ENCODE measurements at regions not wholly inside any gene's neighbourhood (a gene's known extent, or its start where the extent isn't known, plus 50 kb on each side); places are given as distances from the start of the nearest gene placed in this dataset.

DNA sequence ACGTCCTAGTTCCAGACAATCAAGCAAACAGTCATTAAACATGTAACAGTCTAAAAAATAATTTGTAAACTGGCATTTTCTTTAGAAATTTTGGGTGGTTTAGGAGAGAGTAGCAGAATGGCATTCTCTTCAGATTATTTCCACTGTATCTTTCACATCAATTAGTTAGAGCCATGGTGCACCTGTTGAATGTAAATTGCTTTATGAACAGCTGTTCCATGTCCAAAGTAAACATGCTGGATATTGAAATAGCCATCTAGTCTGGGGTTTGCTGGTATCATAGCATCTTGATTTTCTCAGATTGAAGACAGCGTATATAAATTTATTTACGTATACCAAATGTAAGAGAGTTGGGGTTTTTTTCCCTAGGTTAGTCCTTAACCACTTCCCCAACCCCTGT is 143.6 kb downstream of the RCHY1 start:
- no peak overlapping the region for H3K27ac ChIP-seq
- no peak for TF ChIP-seq ZFX (IDR thresholded peaks at IDR 0.05)
- TF ChIP-seq, protein P1, sequence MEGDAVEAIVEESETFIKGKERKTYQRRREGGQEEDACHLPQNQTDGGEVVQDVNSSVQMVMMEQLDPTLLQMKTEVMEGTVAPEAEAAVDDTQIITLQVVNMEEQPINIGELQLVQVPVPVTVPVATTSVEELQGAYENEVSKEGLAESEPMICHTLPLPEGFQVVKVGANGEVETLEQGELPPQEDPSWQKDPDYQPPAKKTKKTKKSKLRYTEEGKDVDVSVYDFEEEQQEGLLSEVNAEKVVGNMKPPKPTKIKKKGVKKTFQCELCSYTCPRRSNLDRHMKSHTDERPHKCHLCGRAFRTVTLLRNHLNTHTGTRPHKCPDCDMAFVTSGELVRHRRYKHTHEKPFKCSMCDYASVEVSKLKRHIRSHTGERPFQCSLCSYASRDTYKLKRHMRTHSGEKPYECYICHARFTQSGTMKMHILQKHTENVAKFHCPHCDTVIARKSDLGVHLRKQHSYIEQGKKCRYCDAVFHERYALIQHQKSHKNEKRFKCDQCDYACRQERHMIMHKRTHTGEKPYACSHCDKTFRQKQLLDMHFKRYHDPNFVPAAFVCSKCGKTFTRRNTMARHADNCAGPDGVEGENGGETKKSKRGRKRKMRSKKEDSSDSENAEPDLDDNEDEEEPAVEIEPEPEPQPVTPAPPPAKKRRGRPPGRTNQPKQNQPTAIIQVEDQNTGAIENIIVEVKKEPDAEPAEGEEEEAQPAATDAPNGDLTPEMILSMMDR (conservative IDR thresholded peaks at IDR 0.05) = no peak

DNA sequence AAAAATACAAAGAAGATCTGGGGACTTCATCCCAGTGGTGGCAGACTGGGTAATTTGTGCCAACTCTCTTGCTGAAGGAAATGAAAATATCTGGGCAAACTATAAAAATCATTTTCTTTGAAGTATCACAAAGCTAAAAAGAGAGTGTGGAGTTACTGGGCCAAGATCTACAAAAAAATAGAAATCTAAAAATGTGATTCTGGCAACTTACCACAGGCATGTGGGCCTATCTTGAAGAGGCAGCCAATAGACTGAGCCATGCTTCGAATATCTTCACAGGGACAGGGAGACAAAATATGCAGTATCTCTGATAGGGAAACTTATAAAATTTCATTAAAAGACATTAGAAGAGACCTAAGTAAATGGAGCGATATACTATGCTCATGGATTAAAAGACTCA is 168.8 kb downstream of the RCHY1 start:
- H3K27ac ChIP-seq = no peak overlapping the region
- TF ChIP-seq, protein P1 (conservative IDR thresholded peaks at IDR 0.05) = no peak
- TF ChIP-seq ZFX (IDR thresholded peaks at IDR 0.05) = no peak

DNA sequence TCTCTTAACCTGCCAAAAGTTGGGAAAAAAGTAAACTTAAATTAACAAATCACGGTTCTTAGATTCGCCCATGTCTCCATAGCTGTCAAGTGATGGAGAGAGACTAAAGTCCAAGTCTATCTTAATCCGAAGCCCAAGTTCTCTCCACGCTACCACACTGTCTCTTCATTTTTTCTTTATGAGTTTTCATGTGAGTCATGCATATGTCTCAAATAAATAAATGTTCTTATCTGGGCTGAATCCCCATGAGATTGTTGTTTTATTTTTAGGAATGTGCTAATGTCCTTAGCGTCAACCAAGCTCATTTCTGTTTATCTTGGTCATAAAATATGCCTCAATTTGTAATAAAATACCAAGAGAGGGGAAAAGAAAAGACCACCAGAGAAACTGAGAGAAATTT is 169.3 kb downstream of the RCHY1 start:
- no peak overlapping the region for H3K27ac ChIP-seq
- no peak for TF ChIP-seq ZFX (IDR thresholded peaks at IDR 0.05)
- TF ChIP-seq, protein P1 (conservative IDR thresholded peaks at IDR 0.05) = no peak

DNA sequence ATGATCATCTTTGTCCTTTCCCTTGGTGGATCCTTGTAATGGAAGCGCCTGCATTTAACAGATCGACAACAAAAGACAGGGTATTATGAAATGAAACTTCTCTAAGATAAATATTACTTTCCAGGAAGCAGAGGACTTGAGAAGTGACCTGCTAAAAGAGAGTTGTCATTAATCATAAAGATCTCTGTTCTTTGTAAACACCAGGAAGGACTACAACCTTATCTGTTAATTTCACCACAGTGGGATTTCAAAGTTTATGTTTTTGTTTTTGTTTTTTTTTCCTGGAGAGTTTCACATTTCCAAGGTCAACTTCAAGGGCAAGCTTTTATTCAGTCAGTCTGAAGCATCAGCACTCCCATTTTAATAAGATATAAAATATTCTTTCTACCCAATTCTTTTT is 170.9 kb downstream of the RCHY1 start:
- no peak for TF ChIP-seq ZFX (IDR thresholded peaks at IDR 0.05)
- TF ChIP-seq, protein P1 (conservative IDR thresholded peaks at IDR 0.05) = no peak
- H3K27ac ChIP-seq = no peak overlapping the region

DNA sequence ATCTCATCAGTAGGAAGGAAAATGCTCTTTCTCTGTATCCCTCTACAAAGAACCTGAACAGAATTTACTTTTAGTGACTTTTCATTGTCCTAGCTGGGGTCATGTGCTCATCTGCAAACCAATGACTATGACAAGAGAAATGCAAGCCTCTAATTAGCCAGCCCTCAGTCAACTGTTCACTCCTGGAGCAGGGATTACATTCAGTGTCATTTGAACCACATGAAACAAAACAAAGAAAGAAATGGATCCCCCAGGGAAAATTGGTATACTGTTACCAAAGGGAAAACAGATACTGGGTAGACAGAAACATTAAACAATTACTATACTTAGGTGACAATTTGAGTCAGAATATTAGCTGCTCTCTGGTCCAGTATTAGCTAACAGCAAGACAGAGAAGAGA is 173.6 kb downstream of the RCHY1 start:
- no peak overlapping the region for H3K27ac ChIP-seq
- TF ChIP-seq ZFX (IDR thresholded peaks at IDR 0.05) = no peak

DNA sequence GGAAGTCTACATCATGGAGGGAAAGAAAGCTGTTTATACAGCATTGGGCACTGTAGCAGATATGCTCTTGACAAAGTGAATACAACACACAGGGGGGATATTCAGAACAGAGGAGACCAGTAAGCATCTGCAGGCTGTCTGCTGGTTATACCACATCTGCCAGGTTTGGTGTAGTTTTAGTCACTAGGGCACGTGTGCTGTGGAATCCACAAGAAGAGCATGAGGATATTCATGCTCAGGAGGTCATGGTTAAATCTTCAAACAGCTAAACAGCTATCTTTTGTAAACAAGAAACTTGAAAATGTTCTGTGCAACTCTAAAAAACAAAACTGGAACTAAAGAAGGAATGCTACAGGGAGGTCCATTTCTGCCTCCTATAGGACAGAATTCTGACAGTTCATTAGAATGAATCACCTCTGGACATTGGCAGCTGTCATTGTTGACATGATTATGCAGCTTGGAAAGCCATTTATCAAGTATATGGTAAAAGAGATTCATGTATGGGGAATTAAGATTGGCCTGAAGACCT is 175.8 kb downstream of the RCHY1 start:
- no peak for TF ChIP-seq ZFX (IDR thresholded peaks at IDR 0.05)
- TF ChIP-seq, protein P1 (conservative IDR thresholded peaks at IDR 0.05) = no peak
- no peak overlapping the region for H3K27ac ChIP-seq

DNA sequence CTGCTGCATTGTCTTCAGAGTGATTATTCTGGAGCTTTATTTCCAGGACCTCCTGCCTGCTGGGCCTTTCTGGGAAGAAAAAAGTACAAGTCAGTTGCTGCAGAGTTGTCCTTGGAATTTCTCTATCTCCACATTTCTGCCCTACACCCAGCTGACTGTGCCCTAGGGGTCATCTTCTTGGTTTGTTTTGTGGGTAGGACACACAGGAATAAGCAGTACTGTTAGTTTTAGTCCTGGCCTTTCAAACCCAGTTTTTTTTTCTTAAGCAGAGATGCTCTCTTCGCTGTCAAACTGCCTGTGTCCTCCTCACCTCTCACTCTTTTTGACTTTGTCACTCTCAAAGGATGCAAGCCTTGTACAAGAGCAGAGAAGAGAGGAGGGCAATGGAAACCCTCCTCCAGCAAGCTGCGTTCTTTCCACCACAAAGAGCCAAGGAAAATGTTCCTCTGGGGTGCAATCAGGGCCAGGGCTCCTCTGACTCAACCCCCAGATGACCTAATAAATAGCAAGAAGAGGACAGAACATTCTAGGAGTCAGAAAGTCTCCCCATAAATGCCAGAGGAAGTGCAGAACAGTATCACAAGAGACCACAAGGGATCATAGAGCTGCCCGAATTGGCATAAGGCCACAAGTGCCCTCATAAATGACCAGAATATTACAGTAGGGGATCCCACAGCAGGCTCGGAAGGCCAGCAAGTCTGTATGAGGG is 186.2 kb downstream of the RCHY1 start:
- H3K27ac ChIP-seq = no peak overlapping the region
- TF ChIP-seq ZFX (IDR thresholded peaks at IDR 0.05) = no peak
- TF ChIP-seq, protein P1 (conservative IDR thresholded peaks at IDR 0.05) = no peak
